ENCODE measurements at regions not wholly inside any gene's neighbourhood (a gene's known extent, or its start where the extent isn't known, plus 50 kb on each side); places are given as distances from the start of the nearest gene placed in this dataset.

- no peak for TF ChIP-seq CTCF (IDR thresholded peaks at IDR 0.05; ENCODE audit: low read depth, low read length, poor library complexity, severe bottlenecking)
- no peak for TF ChIP-seq EZH2phosphoT487 (IDR thresholded peaks at IDR 0.05; ENCODE audit: borderline replicate concordance, low read length)
Measured at GRCh38 chr6:14246876-14247275, 129.3 kb downstream of the CD83 start.
